ENCODE measurements at regions not wholly inside any gene's neighbourhood (a gene's known extent, or its start where the extent isn't known, plus 50 kb on each side); places are given as distances from the start of the nearest gene placed in this dataset.
A peak's percentile ranks its signal among the peaks of the same experiment; 100 is the strongest.
"Not testable (repeated sequence)": the region's sequence is repeated elsewhere in the genome, so short reads cannot be mapped to it uniquely, and the experiment has no call there.

DNA sequence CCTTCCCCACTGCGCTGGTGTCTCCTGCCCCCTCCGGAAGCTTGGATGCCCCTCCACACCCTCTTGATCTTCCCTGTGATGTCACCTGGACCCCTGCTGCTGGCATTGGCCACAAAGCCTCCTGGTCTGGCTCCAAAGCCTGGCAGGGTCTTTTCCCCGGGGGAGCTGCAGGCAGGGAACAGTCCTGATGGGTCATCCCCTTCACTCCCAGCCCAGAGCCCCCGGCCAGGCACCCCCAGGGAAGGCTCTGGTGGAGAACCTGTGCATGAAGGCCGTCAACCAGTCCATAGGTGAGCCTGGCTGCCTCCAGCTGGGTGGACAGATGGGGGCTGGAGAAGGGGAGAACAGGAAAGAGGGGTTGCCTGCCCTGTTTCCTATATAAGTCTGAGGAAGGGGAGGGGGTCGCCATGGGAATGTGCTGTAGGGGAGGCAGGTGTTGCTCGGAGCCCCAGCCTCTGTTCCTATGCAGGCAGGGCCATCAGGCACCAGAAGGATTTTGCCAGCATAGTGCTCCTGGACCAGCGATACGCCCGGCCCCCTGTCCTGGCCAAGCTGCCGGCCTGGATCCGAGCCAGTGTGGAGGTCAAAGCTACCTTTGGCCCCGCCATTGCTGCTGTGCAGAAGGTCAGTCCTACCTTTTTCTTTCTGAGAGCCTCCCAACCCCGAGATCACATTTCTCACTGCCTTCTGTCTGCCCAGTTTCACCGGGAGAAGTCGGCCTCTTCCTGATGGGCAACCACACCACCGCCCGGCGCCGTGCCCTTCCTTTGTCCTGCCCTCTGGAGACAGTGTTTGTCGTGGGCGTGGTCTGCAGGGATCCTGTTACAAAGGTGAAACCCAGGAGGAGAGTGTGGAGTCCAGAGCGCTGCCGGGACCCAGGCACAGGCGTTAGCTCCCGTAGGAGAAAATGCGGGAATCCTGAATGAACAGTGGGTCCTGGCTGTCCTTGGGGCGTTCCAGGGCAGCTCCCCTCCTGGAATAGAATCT lies 104.5 kb upstream of the PZP start:
- intact Hi-C loops (cut with micrococcal nuclease; ENCODE audit: unreplicated experiment); H3K4me3 ChIP-seq (ENCODE audit: low read depth, low read length, poor library complexity, severe bottlenecking); H3K4me1 ChIP-seq (ENCODE audit: insufficient read depth, low read length, poor library complexity, severe bottlenecking); H3K27ac ChIP-seq (ENCODE audit: low read depth, low read length, poor library complexity, severe bottlenecking); H3K36me3 ChIP-seq (ENCODE audit: insufficient read depth, low read length); H3K9me2 ChIP-seq (ENCODE audit: insufficient read depth, low read length); POLR2A ChIA-PET; H3K4me2 ChIP-seq (ENCODE audit: low read length); CTCF ChIA-PET (ENCODE audit: unreplicated experiment); DNase-seq (ENCODE audit: low spot score); H3K9me3 ChIP-seq (ENCODE audit: low read length); H2AFZ ChIP-seq (ENCODE audit: low read length); H4K20me1 ChIP-seq (ENCODE audit: insufficient read depth, low read length); H3K79me2 ChIP-seq (ENCODE audit: insufficient read depth, low read depth, low read length); BruUV-seq (replicated peaks): not testable (repeated sequence)

DNA sequence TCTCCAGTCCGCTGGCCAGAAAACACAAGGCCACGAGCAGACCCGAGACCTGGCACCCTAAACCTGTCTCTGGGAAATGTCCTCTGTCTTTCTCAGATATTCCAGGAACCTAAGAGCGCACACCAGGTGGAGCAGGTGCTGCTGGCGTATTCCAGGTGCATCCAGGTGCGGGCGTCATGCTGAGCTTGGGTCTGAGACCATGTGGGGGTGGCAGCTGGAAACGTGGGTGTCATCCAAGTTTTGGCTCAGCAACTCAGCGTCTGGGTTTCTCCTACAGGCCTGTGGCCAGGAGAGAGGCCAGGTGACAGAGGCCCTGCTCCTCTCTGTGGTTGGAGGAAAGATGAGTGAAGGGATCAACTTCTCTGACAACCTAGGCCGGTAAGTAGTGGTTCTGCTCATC lies 103.3 kb upstream of the PZP start:
- CTCF ChIA-PET (ENCODE audit: unreplicated experiment); POLR2A ChIA-PET; intact Hi-C loops (cut with micrococcal nuclease; ENCODE audit: unreplicated experiment): not testable (repeated sequence)

DNA sequence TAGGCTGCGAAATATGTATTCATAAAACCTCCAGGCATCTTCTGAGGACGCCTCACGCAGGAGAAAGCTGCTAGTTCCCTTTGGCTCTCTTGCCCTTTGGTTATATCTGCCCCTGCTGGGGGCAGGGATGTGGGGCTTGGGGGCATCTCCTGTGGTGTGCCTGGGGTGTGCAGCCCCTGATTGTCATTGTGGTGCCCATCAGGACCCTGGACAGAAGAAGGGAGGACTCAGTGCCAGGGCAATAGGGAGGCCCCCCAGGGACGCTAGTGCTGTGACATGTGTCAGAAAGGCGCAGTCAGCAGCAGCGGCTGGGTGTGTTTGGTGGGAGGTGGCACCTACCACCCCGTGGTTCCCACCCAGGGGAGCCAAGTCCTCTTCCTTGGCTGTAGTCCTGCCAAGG lies 102.5 kb upstream of the PZP start:
- H2AFZ ChIP-seq (ENCODE audit: low read length); POLR2A ChIA-PET; H3K27ac ChIP-seq (ENCODE audit: low read depth, low read length, poor library complexity, severe bottlenecking); CTCF ChIA-PET (ENCODE audit: unreplicated experiment); H3K4me3 ChIP-seq (ENCODE audit: low read depth, low read length, poor library complexity, severe bottlenecking); intact Hi-C loops (cut with micrococcal nuclease; ENCODE audit: unreplicated experiment); BruUV-seq (replicated peaks); H3K36me3 ChIP-seq (ENCODE audit: insufficient read depth, low read length); H3K79me2 ChIP-seq (ENCODE audit: insufficient read depth, low read depth, low read length); H4K20me1 ChIP-seq (ENCODE audit: insufficient read depth, low read length); DNase-seq (ENCODE audit: low spot score); H3K4me2 ChIP-seq (ENCODE audit: low read length); H3K9me3 ChIP-seq (ENCODE audit: low read length); H3K4me1 ChIP-seq (ENCODE audit: insufficient read depth, low read length, poor library complexity, severe bottlenecking); H3K9me2 ChIP-seq (ENCODE audit: insufficient read depth, low read length): not testable (repeated sequence)

More for the DNA sequence above, 103.3 kb upstream of the PZP start:
- not testable (repeated sequence) for H3K9me2 ChIP-seq (ENCODE audit: insufficient read depth, low read length); H3K9me3 ChIP-seq (ENCODE audit: low read length); H3K36me3 ChIP-seq (ENCODE audit: insufficient read depth, low read length); H3K27ac ChIP-seq (ENCODE audit: low read depth, low read length, poor library complexity, severe bottlenecking); H3K4me3 ChIP-seq (ENCODE audit: low read depth, low read length, poor library complexity, severe bottlenecking); H3K79me2 ChIP-seq (ENCODE audit: insufficient read depth, low read depth, low read length); BruUV-seq (replicated peaks); H3K4me2 ChIP-seq (ENCODE audit: low read length); H2AFZ ChIP-seq (ENCODE audit: low read length); H3K4me1 ChIP-seq (ENCODE audit: insufficient read depth, low read length, poor library complexity, severe bottlenecking); DNase-seq (ENCODE audit: low spot score); H4K20me1 ChIP-seq (ENCODE audit: insufficient read depth, low read length)

DNA sequence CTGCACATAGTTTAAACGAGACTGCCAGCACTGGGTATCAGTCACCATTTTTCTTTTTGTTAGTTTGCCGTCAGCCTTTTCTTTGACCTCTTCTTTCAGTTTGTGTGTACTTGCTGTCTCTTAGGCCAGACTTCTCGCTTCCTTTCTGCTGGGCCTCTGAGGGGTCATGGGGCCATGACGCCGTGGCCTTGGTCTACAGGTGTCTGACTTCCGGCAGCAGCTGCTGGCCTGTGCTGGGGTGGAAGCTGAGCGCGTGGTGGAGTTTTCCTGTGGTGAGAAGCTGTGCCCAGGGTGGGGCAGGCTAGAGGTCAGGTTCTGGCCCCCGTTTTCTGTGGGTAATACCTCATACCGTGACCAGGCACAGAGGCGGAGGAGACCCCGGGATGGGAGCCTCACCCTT lies 101.6 kb upstream of the PZP start:
- H3K4me2 ChIP-seq (ENCODE audit: low read length); intact Hi-C loops (cut with micrococcal nuclease; ENCODE audit: unreplicated experiment); CTCF ChIA-PET (ENCODE audit: unreplicated experiment); H4K20me1 ChIP-seq (ENCODE audit: insufficient read depth, low read length); H3K9me2 ChIP-seq (ENCODE audit: insufficient read depth, low read length); H3K27ac ChIP-seq (ENCODE audit: low read depth, low read length, poor library complexity, severe bottlenecking); H3K36me3 ChIP-seq (ENCODE audit: insufficient read depth, low read length); H2AFZ ChIP-seq (ENCODE audit: low read length); H3K79me2 ChIP-seq (ENCODE audit: insufficient read depth, low read depth, low read length); H3K9me3 ChIP-seq (ENCODE audit: low read length); H3K4me1 ChIP-seq (ENCODE audit: insufficient read depth, low read length, poor library complexity, severe bottlenecking); H3K4me3 ChIP-seq (ENCODE audit: low read depth, low read length, poor library complexity, severe bottlenecking); POLR2A ChIA-PET; BruUV-seq (replicated peaks): not testable (repeated sequence)
- DNase-seq (ENCODE audit: low spot score) = peak; percentile 41

DNA sequence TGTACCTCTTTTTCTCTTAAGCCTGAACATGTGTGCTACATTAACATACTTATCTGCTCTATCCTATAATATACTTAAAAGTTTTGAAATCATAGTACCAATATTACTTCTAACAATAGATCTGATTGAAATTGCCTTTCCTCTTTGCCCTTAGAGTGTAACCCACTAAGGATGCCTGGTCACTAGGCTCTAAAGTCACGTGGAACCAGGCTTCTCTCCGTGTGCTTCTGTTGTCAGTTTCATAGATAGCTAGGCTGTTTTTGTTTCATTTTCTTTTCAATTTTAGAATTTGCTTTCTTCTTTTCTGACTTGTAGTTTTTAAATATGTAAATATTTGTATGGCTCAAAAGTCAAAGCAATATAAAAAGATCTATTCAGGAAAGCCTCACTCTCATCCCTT lies 100.5 kb upstream of the PZP start:
- BruUV-seq (replicated peaks); intact Hi-C loops (cut with micrococcal nuclease; ENCODE audit: unreplicated experiment); H3K27ac ChIP-seq (ENCODE audit: low read depth, low read length, poor library complexity, severe bottlenecking); H2AFZ ChIP-seq (ENCODE audit: low read length); CTCF ChIA-PET (ENCODE audit: unreplicated experiment); H3K79me2 ChIP-seq (ENCODE audit: insufficient read depth, low read depth, low read length); H3K4me2 ChIP-seq (ENCODE audit: low read length); POLR2A ChIA-PET; H3K4me3 ChIP-seq (ENCODE audit: low read depth, low read length, poor library complexity, severe bottlenecking); DNase-seq (ENCODE audit: low spot score); H4K20me1 ChIP-seq (ENCODE audit: insufficient read depth, low read length); H3K9me3 ChIP-seq (ENCODE audit: low read length); H3K4me1 ChIP-seq (ENCODE audit: insufficient read depth, low read length, poor library complexity, severe bottlenecking); H3K9me2 ChIP-seq (ENCODE audit: insufficient read depth, low read length): not testable (repeated sequence)
- H3K36me3 ChIP-seq (ENCODE audit: insufficient read depth, low read length) = peaks cover 11% of the 10 kb centered on the region

DNA sequence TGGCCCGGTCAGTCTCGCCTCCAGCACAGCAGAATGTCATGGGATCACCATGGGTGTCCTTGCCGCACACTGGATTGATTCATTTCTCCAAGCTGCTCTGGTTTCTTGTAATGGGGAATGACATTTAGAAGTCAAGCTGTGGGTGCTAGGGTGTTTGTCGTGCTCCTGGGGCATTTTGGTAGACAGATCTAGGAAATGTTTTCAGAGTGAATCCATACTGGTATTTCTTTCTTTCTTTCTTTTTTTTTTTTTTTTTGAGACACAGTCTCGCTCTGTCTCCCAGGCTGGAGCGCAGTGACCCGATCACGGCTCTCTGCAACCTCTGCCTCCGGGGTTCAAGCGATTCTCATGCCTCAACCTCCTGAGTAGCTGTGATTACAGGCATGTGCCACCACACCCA lies 100.0 kb upstream of the PZP start:
- not testable (repeated sequence) for BruUV-seq (replicated peaks)

More for the DNA sequence above, 100.0 kb upstream of the PZP start:
- H3K9me3 ChIP-seq (ENCODE audit: low read length); H2AFZ ChIP-seq (ENCODE audit: low read length); H3K27ac ChIP-seq (ENCODE audit: low read depth, low read length, poor library complexity, severe bottlenecking); intact Hi-C loops (cut with micrococcal nuclease; ENCODE audit: unreplicated experiment); DNase-seq (ENCODE audit: low spot score); POLR2A ChIA-PET; CTCF ChIA-PET (ENCODE audit: unreplicated experiment); H3K4me3 ChIP-seq (ENCODE audit: low read depth, low read length, poor library complexity, severe bottlenecking); H3K4me2 ChIP-seq (ENCODE audit: low read length); H4K20me1 ChIP-seq (ENCODE audit: insufficient read depth, low read length); H3K4me1 ChIP-seq (ENCODE audit: insufficient read depth, low read length, poor library complexity, severe bottlenecking); H3K79me2 ChIP-seq (ENCODE audit: insufficient read depth, low read depth, low read length); H3K9me2 ChIP-seq (ENCODE audit: insufficient read depth, low read length): not testable (repeated sequence)
- H3K36me3 ChIP-seq (ENCODE audit: insufficient read depth, low read length) = peaks cover 11% of the 10 kb centered on the region
